ENCODE measurements at regions not wholly inside any gene's neighbourhood (a gene's known extent, or its start where the extent isn't known, plus 50 kb on each side); places are given as distances from the start of the nearest gene placed in this dataset.
"Not testable (repeated sequence)": the region's sequence is repeated elsewhere in the genome, so short reads cannot be mapped to it uniquely, and the experiment has no call there.

DNA sequence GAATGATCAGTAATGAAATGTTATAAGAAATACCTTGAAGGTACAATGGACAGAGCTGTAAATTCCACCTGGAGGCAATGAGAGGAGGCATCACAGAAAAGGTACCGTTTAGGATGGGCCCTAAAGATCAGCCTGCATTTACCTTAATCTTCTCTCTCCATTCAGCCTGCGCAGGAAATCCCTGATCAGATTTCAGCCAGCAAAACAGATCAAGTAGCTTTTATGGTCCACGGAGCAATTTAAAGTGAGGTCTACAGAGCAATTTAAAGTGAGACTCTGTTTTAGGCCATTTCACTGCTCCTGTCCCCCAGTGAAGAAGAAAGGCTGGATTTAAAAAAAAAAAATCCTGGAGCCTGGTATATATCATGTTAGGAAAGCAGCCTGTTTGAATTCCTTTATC is 195.1 kb upstream of the VCX start:
- peak in 2 of 11 donors; percentile 2 to 3 for DNase-seq (ENCODE audit: extremely low read depth in 1 of 11, low read depth in 9 of 11, low spot score in 4 of 11)

DNA sequence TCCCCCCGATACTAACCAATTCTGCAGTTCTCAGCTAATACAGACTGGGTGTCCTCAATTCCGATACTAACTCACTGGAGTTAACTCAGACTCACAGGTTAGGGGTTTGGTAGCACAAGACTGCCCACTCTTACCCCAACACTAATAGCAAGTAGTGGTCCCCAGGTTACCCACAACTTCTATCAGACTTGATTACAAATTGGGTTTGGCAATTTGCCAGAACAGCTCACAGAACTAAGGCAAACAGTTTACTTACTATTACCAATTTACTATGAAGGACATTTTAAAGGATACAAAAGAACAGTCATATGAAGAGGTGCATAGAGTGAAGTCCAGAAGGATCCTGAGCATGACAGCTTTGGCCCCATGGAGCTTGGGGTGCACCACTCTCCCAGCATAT is 201.8 kb upstream of the VCX start:
- DNase-seq (ENCODE audit: extremely low read depth in 1 of 11, low read depth in 9 of 11, low spot score in 4 of 11) = no peak

DNA sequence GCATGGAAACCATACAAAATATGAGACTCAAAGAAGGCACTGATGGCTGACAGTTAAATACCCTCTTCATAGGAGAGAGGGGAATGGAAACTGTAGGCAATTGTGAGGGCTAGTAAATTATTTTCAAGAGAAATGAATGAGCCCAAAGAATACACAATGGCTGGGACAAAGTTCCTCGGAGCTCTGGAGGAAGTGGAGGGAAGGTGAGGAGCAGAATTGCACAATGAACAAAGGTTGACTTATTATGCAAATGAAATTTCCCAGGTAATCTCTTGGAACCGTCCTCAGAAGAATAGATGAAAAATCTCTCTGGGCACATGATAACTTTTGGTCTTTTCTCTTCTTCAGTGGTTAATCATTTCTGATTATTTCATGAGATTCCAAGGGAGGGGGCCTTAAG is 202.6 kb upstream of the VCX start:
- no peak for DNase-seq (ENCODE audit: extremely low read depth in 1 of 11, low read depth in 9 of 11, low spot score in 4 of 11)

DNA sequence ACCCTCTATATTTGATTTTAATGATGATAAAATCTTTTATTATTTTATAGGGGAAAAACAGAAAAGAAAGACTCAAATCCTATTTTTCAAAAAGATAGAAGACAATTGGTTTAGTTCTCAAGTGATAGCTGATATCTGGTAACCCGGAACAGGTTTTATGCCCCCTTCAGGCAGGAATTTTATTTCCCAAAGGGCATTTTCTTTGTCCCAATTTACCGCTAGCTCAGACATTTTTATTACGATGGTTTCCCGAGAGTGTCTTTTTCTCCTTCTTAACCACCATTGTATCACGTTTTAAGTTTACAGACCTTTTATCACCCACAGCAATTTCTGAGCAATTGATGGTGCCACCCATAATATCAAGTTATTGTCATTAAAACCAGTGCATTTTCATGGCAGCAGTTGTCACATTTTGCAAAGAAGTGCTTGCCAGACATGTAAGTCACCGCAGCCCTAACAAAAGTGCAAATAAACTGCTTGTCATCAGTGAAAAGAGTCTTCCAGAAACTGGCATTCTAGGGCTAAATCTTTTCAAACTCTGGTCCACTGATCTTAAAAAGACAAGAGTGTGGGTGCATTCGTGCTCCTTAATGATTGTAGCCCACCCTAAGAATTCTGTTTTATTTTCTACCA is 204.8 kb upstream of the VCX start:
- DNase-seq (ENCODE audit: extremely low read depth in 1 of 11, low read depth in 9 of 11, low spot score in 4 of 11) = no peak

DNA sequence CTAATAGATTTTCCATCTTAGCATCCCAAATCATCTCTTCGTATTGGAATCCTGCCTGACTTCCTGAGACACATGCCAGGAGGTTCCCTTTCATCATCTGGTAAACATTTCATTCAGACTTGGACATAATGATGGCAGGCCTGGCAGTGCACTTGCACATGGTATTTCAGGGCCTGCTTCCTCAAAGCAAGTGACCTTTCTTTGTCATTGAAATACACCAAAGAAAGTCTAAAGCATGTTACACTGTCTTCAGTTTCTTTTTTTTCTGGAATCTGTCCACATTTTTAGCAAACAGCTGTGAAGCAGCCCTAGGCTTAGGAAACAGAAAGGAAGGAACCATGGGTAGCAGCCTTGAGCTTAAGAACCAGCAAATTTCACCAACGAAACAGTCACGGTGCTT is 205.9 kb upstream of the VCX start:
- no peak for DNase-seq (ENCODE audit: extremely low read depth in 1 of 11, low read depth in 9 of 11, low spot score in 4 of 11)

DNA sequence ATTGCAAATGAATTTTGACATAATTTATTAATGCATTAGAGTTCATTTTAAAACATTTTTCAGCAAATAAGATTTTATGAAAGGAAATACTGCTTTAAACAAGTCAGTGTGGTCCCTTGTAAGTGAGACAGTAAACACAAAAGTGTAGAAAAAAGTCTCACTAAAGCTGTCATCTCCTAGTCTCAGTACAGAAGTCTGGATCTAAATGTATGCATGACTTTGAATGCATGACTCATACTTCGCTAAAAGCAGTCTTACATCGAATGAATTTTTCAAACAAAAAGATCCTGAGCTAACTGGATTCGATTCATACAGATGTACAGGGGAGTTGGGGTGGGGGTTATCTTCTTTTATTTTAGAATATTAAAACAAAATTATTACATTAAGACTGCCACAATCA is 207.4 kb upstream of the VCX start:
- no peak for DNase-seq (ENCODE audit: extremely low read depth in 1 of 11, low read depth in 9 of 11, low spot score in 4 of 11)

DNA sequence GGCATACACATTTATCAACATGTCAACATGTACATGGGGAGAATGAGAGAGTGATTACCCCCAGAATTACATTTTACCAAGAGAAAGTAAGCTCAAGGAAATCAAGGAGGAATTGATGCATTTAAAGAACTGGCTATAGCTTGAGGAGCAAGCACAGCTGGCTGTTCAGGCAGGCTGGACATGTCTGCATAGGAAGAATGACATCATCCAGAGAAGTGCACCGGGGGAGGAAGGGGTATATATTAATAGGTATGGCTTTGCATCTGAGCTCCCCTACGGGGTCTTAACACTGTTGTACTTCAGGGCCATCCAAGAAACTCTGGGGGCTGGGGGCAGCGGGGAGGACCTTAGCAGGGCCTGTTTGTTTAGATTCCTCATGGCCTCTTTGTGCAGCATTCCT is 222.4 kb upstream of the VCX start:
- no peak for DNase-seq (ENCODE audit: extremely low read depth in 1 of 11, low read depth in 9 of 11, low spot score in 4 of 11)

DNA sequence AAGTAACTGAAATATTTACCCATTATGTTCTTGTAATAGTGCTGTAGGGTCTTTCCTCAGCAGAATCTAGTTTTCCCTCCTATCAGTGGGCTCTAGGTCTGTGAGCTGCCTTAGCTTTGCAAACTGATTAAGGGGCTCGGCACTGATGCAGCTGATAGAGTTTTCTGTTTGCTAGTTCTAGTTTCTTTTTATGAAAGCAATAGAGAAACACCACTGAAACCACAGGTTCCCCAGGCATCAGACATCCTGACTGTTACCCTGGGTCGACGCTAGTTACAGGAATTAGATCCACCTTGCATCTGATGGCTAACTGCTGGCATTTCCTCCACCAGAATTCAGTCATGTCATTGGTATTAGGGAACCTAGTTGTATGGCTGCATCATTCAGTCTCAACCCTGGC is 225.0 kb upstream of the VCX start:
- DNase-seq (ENCODE audit: extremely low read depth in 1 of 11, low read depth in 9 of 11, low spot score in 4 of 11) = no peak

DNA sequence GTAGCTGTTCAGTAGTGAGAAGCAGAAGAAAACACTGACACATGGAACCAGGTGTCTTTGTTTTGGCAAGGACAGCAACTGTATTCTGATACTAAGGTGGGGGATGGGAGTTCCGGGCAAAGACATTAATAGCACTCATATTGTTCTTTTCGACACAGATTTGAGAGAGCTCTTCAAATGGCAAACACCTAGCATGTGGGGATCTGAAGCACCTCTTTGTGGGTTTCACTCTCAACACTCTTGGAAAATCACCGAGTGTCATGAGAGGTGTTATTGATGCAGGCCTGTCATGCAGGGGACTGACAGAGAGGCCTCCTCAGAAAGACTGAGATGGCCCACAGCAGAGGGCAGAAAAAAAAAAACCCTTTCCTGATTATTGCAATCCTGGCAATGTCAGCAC is 228.4 kb upstream of the VCX start:
- DNase-seq (ENCODE audit: extremely low read depth in 1 of 11, low read depth in 9 of 11, low spot score in 4 of 11) = no peak

DNA sequence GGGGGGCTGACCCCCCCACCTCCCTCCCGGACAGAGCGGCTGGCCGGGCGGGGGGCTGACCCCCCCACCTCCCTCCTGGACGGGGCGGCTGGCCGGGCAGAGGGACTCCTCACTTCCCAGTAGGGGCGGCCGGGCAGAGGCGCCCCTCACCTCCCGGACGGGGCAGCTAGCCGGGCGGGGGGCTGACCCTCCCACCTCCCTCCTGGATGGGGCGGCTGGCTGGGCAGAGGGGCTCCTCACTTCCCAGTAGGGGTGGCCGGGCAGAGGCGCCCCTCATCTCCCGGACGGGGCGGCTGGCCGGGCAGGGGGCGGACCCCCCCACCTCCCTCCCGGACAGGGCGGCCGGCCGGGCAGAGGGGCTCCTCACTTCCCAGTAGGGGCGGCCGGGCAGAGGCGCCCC is 234.3 kb upstream of the VCX start:
- not testable (repeated sequence) for DNase-seq (ENCODE audit: extremely low read depth in 1 of 11, low read depth in 9 of 11, low spot score in 4 of 11)

DNA sequence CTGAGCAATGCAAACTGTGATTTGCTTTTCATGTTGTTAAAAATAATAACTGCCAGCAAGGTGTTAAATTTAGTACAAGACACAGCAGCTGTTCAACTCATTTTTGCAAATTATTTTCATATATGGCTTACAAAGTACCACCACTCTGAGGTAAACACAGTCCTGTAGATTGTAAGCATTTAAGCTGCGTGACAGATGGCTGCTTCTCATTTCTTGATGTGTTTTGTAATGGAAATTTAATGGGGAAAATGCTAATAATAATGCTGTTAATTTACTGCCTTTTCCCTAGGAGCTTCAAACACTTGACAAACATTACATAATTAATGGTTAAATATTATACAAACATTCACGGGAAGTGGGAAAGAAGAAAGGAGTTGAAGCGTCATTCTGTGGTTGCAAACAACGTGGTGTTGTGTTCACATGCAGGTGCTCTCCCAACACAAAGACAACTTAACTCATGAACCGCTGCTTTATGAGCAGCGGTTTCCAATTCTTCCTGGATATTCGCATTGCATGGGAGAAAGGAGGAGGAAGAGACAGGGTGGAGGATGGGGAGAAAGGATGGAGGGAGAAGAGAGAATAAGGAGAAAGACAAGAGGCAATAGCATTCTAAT is 236.8 kb upstream of the VCX start:
- DNase-seq (ENCODE audit: extremely low read depth in 1 of 11, low read depth in 9 of 11, low spot score in 4 of 11) = no peak

DNA sequence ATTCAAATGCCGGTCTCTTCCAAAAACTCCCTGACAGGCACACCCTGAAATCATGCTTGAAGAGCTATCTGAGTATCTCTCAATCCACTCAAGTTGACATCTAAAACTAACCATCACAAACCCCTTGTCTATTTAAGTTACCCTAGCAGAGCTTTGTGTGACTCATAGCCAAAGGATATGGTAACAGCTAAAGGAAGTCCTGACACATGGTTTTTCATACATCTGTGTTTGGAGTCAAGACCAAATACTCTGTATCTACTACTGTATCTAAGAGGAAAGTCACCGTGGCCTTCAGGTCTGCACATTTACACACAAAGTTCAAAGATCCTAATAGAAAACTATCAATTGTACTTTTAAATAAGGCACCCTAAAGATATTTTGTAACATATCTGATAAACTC is 239.6 kb upstream of the VCX start:
- DNase-seq (ENCODE audit: extremely low read depth in 1 of 11, low read depth in 9 of 11, low spot score in 4 of 11) = no peak

DNA sequence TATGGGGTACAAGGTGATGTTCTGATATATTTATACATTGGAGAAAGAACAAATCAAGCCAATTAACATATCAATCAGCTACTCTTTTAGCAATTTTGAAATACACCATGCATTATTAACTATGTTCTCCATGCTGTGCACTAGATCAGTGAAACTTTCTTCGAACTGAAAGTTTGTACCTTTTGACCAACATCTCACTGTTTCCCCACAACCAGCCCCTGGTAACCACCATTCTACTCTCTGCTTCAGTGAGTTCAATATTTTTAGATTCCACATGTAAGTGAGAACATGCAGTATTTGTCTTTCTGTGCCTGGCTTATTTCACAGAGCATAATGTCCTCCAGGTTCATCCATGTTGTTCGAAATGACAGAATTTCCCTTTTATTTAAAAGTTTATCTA is 246.1 kb upstream of the VCX start:
- DNase-seq (ENCODE audit: extremely low read depth in 1 of 11, low read depth in 9 of 11, low spot score in 4 of 11) = no peak

DNA sequence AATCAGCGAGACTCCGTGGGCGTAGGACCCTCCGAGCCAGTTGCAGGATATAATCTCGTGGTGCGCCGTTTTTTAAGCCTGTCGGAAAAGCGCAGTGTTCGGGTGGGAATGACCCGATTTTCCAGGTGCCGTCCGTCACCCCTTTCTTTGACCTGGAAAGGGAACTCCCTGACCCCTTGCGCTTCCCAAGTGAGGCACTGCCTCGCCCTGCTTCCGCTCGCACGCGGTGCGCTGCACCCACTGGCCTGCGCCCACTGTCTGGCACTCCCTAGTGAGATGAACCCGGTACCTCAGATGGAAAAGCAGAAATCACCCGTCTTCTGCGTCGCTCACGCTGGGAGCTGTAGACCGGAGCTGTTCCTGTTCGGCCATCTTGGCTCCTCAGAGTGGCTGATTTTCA is 249.6 kb upstream of the VCX start:
- not testable (repeated sequence) for DNase-seq (ENCODE audit: extremely low read depth in 1 of 11, low read depth in 9 of 11, low spot score in 4 of 11)

DNA sequence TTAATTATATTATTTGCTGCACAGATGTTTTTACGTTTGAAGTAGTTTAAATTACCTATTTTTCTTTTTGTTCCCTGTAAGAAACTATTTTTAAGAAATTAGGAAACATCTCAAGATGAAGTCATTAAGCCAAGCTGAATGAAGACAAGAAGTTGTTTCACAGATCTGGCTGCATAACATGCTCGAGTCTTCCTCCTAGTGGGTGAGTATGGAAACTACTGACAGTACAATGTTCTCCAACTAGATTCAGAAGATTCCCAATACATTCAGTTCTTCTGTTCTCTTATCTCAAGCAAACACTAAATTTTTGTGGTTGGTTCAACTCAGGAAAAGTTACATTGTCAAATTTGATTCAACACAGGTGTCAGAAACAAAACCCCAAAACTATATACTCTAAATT is 256.8 kb upstream of the VCX start:
- DNase-seq (ENCODE audit: extremely low read depth in 1 of 11, low read depth in 9 of 11, low spot score in 4 of 11) = peak in 1 of 11 donors; percentile 17

DNA sequence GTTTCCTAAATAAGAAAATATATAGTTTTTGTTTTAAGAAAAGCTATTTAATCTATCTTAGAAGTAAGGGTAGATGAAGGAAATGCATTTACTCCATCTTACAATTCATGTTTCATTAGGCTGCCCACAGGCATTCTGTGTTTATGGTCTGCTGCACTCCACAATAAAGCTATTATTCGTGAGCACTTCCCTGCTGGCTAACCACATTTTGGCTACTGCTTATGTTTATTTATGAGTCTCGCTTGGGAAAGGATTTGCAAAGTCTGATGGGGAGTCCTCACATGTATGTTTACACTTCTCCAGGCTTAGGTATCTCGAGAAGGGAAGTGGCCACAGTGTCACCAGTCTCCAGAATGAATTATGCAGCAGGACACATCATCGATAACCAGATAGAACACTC is 260.8 kb upstream of the VCX start:
- peak in 1 of 11 donors; percentile 4 for DNase-seq (ENCODE audit: extremely low read depth in 1 of 11, low read depth in 9 of 11, low spot score in 4 of 11)

DNA sequence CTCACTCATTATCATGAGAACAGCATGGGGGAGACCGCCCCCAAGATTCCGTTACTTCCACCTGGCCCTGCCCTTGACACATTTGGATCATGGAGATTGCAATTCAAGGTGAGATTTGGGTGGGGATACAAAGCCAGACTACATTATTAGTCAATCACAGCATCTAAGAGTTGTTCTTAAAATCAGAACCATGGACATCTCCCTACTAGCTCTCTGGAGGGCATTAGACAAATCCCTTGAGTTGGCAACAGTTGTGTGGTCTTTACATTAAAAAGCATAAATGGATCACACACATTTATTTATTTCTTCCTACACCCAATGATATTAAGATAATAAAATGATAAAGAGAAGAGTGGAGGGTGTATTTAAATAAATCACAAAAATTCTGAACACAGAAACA is 262.8 kb upstream of the VCX start:
- no peak for DNase-seq (ENCODE audit: extremely low read depth in 1 of 11, low read depth in 9 of 11, low spot score in 4 of 11)

DNA sequence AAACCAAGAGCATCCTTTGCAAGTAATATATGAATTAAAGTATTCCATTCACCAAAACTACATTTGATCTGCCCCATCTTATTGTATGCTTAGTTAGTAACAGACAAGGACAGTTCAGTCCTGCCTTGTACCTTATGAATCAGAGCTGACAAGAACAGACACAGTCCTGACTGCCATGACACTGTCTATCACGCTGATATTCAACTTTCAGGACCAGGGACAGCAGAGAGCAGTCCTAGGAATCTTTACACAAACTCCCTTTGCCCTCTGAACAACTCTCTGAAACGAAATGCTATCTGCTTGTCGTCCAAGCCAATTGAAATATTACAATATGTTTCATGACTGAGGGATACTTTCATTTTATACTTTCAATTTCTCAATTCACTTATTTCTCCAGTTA is 268.6 kb upstream of the VCX start:
- DNase-seq (ENCODE audit: extremely low read depth in 1 of 11, low read depth in 9 of 11, low spot score in 4 of 11) = peak in 6 of 11 donors; percentile 10 to 38 (median 26)

DNA sequence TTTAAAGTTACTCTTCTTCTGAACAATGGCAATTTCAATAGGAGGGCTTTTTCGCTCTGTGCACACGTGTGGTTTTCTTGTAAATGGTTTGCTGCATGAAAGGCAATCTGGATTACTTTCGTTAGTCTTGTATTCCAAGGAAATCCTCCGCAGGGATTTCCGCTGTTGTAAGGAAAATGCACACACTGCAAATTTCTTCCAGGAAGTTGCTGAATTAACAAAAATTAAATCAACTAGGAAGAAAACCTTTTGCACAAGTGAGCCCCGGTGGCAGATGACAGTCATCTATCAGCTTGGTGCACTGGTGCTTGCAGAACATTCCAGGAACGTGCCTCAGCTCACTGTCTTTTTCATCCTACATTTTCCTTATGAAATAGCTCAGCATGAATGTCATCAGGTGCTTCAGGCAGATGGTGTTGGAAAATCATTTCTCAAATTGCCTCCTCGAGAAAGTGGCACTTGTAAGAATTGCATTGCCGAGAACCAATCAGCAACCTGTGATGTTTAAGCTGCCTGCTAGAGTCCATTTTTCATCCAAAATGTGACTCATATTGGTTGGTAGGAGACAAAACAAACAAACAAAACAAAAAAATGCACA is 272.4 kb upstream of the VCX start:
- no peak for DNase-seq (ENCODE audit: extremely low read depth in 1 of 11, low read depth in 9 of 11, low spot score in 4 of 11)

DNA sequence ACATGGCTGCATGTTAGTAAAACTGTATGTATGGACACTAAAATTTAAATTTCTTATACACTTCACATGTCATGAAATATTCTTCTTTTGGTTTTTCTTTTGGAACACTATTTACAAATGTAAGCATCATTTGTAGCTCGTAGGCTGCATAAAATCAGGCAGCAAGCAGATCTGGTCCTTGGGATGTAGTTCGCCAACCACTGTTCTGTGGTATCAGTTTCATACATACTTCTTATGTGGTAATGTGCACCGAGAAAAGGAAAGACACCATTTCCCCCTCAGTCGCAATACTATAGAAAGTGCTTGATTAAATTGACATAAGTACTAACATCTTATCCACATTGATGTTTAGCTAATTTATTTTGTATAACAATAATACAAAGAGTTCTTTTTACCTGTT is 274.4 kb upstream of the VCX start:
- no peak for DNase-seq (ENCODE audit: extremely low read depth in 1 of 11, low read depth in 9 of 11, low spot score in 4 of 11)

DNA sequence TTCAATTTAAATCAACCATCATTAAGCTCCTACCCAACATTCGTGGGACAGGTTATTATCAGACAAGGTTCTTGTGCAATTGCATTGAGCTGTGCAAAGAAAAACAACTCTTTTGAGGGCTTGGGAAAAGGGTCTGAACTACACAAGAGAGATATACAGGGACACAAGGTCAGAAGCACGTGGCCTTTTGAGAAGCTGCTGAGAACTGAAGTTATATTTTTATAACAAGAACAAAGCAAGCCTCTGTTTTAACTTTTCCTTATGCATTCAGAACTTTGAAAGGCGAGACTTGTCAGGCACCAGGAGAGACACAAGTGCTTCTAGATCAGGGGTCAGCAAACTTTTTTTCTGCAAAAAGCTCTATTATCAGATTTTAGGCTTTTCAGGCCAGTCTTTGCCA is 274.8 kb upstream of the VCX start:
- no peak for DNase-seq (ENCODE audit: extremely low read depth in 1 of 11, low read depth in 9 of 11, low spot score in 4 of 11)

Data from renal cortex interstitium (tissue), 11 donors.